AG04450 (cell line): ENCODE measurements at regions not wholly inside any gene's neighbourhood (a gene's known extent, or its start where the extent isn't known, plus 50 kb on each side); places are given as distances from the start of the nearest gene placed in this dataset.

ENCODE experiments used
- CTCF ChIA-PET: fragments of 300-600, 350-600 bp; formaldehyde crosslinking; extraction: SDS; loops from one replicate; lab custom pipeline; 2022; ENCODE audit warnings: antibody characterized with exemption, inconsistent platforms; lab: Charles Lee
- POLR2A ChIA-PET: fragments of 350-600 bp; formaldehyde crosslinking; extraction: SDS; loops from one replicate; lab custom pipeline; 2021; ENCODE audit warnings: antibody characterized with exemption, inconsistent platforms; lab: Yijun Ruan, JAX
- DNase-seq: peaks from one replicate; pipeline ENCODE4 v3.0.0-alpha.2; 2011; ENCODE audit warnings: low read depth, low spot score
- H3K27ac ChIP-seq: one replicate; pipeline ENCODE4 v1.5.1; 2012; ENCODE audit warnings: low read depth, low read length, control low read depth
- H3K27me3 ChIP-seq: one replicate; pipeline ENCODE4 v1.6.0; 2012; ENCODE audit warnings: low read length; ENCODE audit not compliant: control insufficient read depth, insufficient read depth
- H3K4me3 ChIP-seq: 2 replicates; pipeline ENCODE4 v1.5.1; 2011; ENCODE audit warnings: mild to moderate bottlenecking, low read depth, low read length, control low read depth
- H3K9me3 ChIP-seq: 2 replicates; pipeline ENCODE4 v1.5.1; 2012; ENCODE audit warnings: low read length; ENCODE audit not compliant: control insufficient read depth, insufficient read depth
- TF ChIP-seq, protein P1 (sequence below): IDR thresholded peaks from 2 replicates; pipeline ENCODE4 v1.5.1; 2011; ENCODE audit warnings: low read depth, low read length, control low read depth, inconsistent platforms

DNA sequence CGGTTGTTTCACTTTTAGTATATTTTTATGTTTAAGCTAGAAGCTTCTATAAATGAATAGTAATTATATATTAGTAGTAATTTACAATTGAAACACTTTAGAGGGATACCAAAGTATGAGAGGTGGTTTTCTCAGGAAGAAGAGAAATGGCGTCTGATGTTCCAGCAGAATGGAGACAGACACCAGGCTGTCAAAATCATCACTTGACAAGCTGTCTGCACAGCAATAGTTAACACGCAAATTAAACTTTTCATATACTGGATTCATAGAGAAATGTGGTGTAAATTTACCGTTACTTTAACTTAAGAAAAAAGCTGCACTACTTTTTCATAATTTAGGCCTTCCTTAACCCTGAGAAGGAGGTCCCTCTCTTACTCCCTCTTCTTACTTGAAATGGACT, 82.6 kb downstream of the FAM217A start:
- ChIA-PET CTCF (interaction anchor here (0.9 to 2.6 kb wide), 4 partner anchors 21 to 248 kb away, joined by 3 to 5 read pairs (median 4); no protein-coding TSS in a partner anchor), POLR2A (no interaction called here)
- DNase-seq: no peak
- H3K4me3 ChIP-seq: no peak overlapping the region
- no peak overlapping the region for H3K27ac ChIP-seq
- no peaks in the 10 kb centered on the region for H3K9me3 ChIP-seq
- TF ChIP-seq, protein P1, sequence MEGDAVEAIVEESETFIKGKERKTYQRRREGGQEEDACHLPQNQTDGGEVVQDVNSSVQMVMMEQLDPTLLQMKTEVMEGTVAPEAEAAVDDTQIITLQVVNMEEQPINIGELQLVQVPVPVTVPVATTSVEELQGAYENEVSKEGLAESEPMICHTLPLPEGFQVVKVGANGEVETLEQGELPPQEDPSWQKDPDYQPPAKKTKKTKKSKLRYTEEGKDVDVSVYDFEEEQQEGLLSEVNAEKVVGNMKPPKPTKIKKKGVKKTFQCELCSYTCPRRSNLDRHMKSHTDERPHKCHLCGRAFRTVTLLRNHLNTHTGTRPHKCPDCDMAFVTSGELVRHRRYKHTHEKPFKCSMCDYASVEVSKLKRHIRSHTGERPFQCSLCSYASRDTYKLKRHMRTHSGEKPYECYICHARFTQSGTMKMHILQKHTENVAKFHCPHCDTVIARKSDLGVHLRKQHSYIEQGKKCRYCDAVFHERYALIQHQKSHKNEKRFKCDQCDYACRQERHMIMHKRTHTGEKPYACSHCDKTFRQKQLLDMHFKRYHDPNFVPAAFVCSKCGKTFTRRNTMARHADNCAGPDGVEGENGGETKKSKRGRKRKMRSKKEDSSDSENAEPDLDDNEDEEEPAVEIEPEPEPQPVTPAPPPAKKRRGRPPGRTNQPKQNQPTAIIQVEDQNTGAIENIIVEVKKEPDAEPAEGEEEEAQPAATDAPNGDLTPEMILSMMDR: no peak
- H3K27me3 ChIP-seq: no peaks in the 10 kb centered on the region

DNA sequence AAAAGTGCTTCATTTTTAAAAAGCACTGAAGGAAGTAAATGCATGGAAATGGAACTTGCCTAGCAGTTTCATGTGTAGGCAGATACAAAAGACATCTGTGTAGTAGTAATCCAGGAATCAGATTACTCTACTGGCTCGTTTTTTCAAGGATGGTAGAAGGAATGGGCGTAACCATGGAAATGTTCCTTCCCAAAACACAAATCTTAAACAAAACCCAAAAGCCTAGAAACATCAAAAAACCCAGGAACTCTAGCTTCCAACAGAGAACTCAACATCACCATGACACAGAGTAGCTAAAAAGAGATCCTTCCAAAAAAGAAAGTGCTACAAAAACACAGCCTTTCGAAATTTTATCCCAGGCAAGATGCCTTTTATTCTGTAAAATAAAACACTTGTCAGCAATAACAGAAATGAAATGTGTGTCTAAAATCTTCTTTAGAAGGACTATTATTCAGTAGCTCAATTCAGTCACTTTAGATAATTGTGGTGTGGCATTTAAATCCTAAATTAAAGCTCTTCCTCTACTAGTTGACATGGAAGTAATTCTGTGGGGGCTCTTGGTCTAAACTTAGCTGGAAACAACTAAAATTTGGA, 81.7 kb downstream of the FAM217A start:
- no peaks in the 10 kb centered on the region for H3K9me3 ChIP-seq
- TF ChIP-seq, protein P1: no peak
- no peak overlapping the region for H3K27ac ChIP-seq
- peak overlapping the region; percentile 33 for H3K4me3 ChIP-seq
- CTCF ChIA-PET: interaction anchor here (0.7 to 2.6 kb wide), 11 partner anchors 8 to 718 kb away, joined by 3 to 10 read pairs (median 3); no protein-coding TSS in a partner anchor
- POLR2A ChIA-PET: interaction anchor here (0.8 to 0.9 kb wide), 2 partner anchors 24 to 247 kb away, joined by 3 read pairs; a partner anchor contains a TSS
- peak; percentile 39 for DNase-seq
- no peaks in the 10 kb centered on the region for H3K27me3 ChIP-seq

DNA sequence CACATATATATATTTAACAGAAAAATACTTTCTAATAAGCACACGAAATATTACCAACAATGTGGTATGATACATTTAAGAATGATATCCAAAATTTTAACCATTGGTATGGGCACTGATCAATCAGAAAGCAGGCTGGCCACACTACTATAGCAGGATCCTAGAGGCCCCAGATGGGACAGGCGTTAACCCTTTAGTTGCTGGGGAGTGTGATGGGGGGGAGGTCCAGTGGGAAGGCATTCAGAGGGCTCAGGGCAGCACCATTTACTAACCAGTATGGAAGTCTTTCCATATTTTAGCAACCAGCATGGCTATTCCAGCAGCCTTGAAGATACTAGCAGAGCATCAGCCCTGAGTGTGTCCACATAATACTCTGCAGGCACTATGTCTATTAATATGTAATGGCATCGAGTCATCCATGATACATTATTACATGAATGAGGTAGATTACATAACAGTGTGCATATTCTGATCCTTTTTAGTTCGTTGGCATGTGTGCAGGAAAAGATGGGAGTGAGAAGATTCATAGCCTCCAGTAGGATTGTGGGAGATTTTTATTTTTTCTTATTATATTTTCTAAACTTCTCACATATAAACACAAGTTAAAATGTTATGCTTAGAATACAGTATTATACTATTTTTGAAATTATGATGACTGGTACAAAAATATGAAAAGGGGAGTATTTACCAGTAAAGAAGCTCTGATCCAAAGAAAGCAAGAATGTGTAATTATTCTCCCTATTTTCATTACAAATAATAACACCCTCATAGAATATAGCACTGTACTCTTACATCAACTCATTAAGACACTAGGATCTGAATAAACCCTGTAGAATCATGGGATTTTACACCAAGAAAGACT, 78.9 kb downstream of the FAM217A start:
- CTCF ChIA-PET: no interaction called here

DNA sequence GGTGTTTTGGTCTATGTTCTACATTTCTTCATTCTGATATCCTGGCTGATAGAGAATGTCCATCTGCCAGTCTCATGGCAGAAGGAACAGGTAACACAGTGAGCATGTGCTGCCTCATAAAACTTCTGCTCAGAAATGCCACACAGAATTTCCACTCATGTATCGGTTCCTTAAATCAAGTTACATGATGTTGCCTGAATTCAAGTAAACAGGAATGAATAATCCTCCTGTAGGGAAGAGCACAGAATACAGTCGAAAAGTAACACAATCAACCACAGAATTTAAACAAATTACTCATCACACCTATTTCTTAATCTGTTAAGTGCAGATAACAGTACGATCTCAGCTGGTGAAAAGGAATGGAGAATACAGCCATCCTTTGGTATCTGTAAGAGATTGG, 74.7 kb downstream of the FAM217A start:
- H3K4me3 ChIP-seq: no peak overlapping the region
- POLR2A ChIA-PET: no interaction called here
- no peak overlapping the region for H3K27ac ChIP-seq
- H3K9me3 ChIP-seq: no peaks in the 10 kb centered on the region
- DNase-seq: no peak
- CTCF ChIA-PET: interaction anchor here (0.7 to 1.0 kb wide), 2 partner anchors 26 kb away, joined by 3 to 4 read pairs; no protein-coding TSS in a partner anchor
- no peaks in the 10 kb centered on the region for H3K27me3 ChIP-seq
- TF ChIP-seq, protein P1: no peak

More for the DNA sequence above, 78.9 kb downstream of the FAM217A start:
- POLR2A ChIA-PET: no interaction called here
- no peaks in the 10 kb centered on the region for H3K9me3 ChIP-seq
- no peak overlapping the region for H3K4me3 ChIP-seq
- H3K27me3 ChIP-seq: no peaks in the 10 kb centered on the region
- TF ChIP-seq, protein P1: no peak
- H3K27ac ChIP-seq: no peak overlapping the region
- DNase-seq: no peak
